Motor neuron (in vitro differentiated cells): ENCODE measurements at regions not wholly inside any gene's neighbourhood (a gene's known extent, or its start where the extent isn't known, plus 50 kb on each side); places are given as distances from the start of the nearest gene placed in this dataset.
A peak's percentile ranks its signal among the peaks of the same experiment; 100 is the strongest.
"Not testable (repeated sequence)": the region's sequence is repeated elsewhere in the genome, so short reads cannot be mapped to it uniquely, and the experiment has no call there.

Experiments used
- ATAC-seq, 8 experiments: fragments of 200-7000 bp; cut with Tn5 transposase; replicated peaks in 6 of 8; 2 replicates each; pipeline ENCODE4 v1.8.0; 2021; ENCODE audit warnings: mild to moderate bottlenecking in 8 of 8, moderate library complexity in 8 of 8
- H3K27ac ChIP-seq, 2 donors: fragments of 250-450 bp; sonication (Bioruptor Pico); 2 replicates each; pipeline ENCODE4 v1.9.0; 2021; ENCODE audit warnings: antibody characterized with exemption in 2 of 2, mild to moderate bottlenecking in 2 of 2, moderate library complexity in 1 of 2
- H3K4me1 ChIP-seq, 2 donors: fragments of 250-450 bp; sonication (Bioruptor Pico); replicated peaks in 1 of 2; 2 replicates each; pipeline ENCODE4 v1.6.1; 2021; ENCODE audit warnings: antibody characterized with exemption in 2 of 2, mild to moderate bottlenecking in 2 of 2, moderate library complexity in 1 of 2
- H3K4me3 ChIP-seq, 5 donors: fragments of 250-450 bp; sonication (Bioruptor Pico); 2 replicates each; pipeline ENCODE4 v1.9.0; 2021; ENCODE audit warnings: antibody characterized with exemption in 5 of 5, mild to moderate bottlenecking in 5 of 5, moderate library complexity in 4 of 5
- WGBS, 10 experiments: fragments of 450-650 bp; shearing (Covaris generic); methylation state at CpG; one replicate each; pipeline ENCODE4 v1.0.0; 2022; 5-methylcytosine and 5-hydroxymethylcytosine counted together
- in situ Hi-C, 9 experiments: fragments of 400-800 bp; cut with MboI; loops; one replicate each; pipeline ENCODE4 v1.15.0; 2021; ENCODE audit warnings: low sequenced_read_pairs in 9 of 9, low pct_unique_long_range_greater_than_20kb in 2 of 9; ENCODE audit not compliant: unreplicated experiment in 9 of 9

DNA sequence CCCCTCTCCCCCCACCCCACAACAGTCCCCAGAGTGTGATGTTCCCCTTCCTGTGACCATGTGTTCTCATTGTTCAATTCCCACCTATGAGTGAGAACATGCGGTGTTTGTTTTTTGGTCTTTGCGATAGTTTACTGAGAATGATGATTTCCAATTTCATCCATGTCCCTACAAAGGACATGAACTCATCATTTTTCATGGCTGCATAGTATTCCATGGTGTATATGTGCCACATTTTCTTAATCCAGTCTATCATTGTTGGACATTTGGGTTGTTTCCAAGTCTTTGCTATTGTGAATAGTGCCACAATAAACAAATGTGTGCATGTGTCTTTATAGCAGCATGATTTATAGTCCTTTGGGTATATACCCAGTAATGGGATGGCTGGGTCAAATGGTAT lies 411.0 kb upstream of the CHD1 start:
- H3K4me1 ChIP-seq, ATAC-seq, H3K4me3 ChIP-seq, in situ Hi-C loops, H3K27ac ChIP-seq: not testable (repeated sequence)
- WGBS, 10 experiments = no CpG with 5 or more reads among the region's 2 CpGs

DNA sequence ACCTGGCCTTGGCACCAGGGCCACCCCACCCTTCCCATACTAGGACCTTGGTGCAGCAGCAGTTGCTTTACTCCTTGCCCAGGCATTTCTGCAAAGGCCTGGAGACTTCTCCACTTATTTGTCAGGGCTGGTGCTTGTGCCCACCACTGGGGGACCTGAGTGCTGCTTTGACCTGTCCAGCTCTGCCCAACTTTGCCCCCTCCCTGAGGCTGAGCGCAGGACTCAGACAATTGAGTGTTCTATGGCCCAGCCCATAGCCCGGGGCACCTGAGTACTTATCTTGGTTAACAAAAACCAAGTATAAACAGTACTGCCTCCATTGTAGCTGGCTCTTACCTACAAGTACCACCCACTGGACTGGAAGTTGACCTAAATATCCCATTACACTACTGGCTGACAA lies 406.1 kb upstream of the CHD1 start:
- no peak overlapping the region for H3K4me3 ChIP-seq
- in situ Hi-C loops = no loop called here
- no peak for ATAC-seq
- 8 to 100% (median 91%) methylated on average over 1 to 2 of the region's 2 CpGs; no CpG with 5 or more reads in 7 of the 10 experiments for WGBS, 10 experiments
- H3K4me1 ChIP-seq = no peaks in the 10 kb centered on the region
- H3K27ac ChIP-seq = no peak overlapping the region

DNA sequence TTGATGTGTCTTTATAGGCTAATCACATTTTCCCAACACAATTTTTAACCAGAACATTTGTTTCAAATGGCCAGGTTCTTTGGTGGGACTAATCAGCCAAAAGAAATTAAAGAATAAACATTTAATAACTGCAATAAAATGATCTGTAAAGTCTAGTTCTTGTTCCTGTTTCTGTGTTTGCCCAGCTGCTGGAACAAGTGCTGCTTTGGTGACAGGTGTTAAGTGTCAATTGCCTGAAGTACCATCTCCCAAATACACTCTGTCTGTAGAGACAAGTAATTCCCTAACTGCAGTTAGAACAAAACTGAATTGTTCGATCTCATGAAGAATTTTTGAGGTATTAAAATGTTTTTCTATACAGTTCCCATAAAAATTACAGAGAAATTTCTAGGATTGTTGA lies 402.3 kb upstream of the CHD1 start:
- no peak overlapping the region for H3K27ac ChIP-seq
- ATAC-seq = no peak
- WGBS, 10 experiments = 0 to 100% (median 67%) methylated on average over 1 of the region's 1 CpG; no CpG with 5 or more reads in 3 of the 10 experiments
- no peak overlapping the region for H3K4me3 ChIP-seq
- in situ Hi-C loops = no loop called here
- H3K4me1 ChIP-seq = peaks cover 0 to 3% of the 10 kb centered on the region in 2 donors

DNA sequence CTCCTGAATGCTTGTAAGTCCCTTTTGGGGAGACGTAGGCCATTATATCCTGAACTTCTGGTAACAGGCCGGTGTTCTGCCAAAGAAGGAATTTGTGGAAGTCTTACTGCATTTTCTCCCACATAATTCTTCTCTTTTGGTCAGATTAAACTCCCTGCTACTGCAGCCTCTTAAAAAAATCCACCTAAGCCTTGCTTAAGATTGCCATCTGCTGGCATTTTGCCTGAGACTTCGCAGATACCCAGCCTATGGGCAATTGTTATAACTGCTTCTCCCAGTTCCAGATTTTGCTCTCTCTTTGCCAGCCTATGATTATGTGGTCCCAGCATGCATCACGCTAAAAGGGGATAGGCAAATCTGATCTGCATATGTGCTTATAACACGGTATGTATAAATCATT lies 391.6 kb upstream of the CHD1 start:
- H3K4me3 ChIP-seq = no peak overlapping the region
- WGBS, 10 experiments = 2 to 94% (median 46%) methylated on average over 1 to 5 of the region's 5 CpGs
- peaks cover 0 to 14% of the 10 kb centered on the region in 2 donors for H3K4me1 ChIP-seq
- H3K27ac ChIP-seq = no peak overlapping the region
- peak in 2 of 8 experiments; percentile 29 to 49 for ATAC-seq
- in situ Hi-C loops = no loop called here

DNA sequence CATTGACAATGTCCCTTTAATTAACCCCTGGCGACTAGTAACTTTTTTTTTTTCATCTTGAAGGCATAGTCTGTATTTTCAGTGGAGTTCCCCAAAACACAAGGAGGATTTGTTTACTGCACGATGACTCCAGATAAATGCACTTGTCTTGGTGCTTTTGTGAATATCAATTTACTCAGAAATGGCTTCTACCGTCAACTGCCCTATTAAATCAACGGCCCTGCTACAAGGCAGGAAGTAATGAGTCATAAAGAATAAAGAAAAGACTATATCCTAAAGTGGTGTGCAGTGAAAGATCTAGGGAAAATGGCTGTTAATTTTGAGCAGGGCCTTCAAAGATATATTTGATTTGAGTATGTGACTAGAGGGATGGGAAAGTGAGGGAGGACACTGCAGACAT lies 388.3 kb upstream of the CHD1 start:
- Histone ChIP-seq H3K27ac (no peak overlapping the region), H3K4me1 (peaks cover 0 to 17% of the 10 kb centered on the region in 2 donors), H3K4me3 (no peak overlapping the region)
- peak in 5 of 8 experiments; percentile 58 to 72 (median 69) for ATAC-seq
- WGBS, 10 experiments = 0 to 72% (median 43%) methylated on average over 2 to 4 of the region's 4 CpGs
- in situ Hi-C loops = no loop called here

DNA sequence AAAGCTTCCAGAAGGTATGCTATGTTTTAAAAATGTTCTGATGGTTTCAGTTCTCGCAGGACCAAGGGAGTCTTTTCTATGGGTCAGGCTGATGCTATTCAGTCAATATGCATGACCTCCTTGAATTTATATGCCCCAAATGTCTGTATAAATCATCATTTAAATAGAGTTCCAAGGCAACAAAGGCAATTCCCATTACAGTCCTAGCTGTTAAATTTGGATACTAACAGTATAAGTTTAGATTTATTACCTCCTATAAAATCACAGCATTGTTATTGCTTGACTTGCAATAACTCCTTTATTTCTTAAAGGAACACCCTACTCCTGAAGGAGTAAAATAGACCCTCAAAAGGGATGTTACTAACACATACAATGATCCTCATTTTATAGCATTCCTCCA lies 387.7 kb upstream of the CHD1 start:
- Histone ChIP-seq H3K27ac (no peak overlapping the region), H3K4me3 (no peak overlapping the region), H3K4me1 (peaks cover 0 to 23% of the 10 kb centered on the region in 2 donors)
- ATAC-seq = peak in 4 of 8 experiments; percentile 10 to 60 (median 20)
- in situ Hi-C loops = no loop called here
- WGBS, 10 experiments = 0 to 91% (median 58%) methylated on average over 1 of the region's 1 CpG; no CpG with 5 or more reads in 2 of the 10 experiments

DNA sequence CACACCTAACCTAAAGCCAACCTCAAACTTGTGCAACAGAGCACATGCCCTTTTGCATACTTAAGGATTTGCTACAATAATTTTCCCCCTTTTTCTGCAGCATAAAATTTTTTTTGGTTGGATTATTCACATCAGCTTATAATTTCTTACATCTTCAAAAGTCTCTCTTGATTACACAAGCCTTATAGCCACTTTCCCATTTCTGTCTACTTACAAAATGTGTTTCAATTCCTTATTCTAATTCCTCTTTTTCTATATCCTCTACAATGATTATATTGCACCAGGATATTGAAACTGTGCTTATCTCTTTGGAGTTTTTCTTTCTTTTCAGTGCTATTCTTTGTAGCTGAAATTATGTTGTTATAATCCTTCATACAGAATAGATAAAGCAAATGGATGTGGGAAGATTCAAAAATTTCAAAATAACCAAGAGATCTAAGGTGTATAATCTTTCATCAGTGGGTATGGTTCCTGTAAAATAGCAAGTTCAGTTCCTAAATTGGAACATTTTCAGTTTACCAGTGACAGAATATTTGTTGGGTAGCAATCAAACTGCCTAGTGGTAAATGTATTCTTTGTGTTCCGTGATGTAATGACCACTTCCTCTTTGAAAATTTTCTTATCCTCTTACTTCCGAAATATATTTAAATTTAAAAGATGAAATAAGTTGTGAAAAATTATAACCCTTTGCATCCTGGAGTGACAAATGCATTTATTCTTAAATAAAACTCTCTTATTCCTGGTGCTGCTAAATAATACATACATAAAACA lies 386.8 kb upstream of the CHD1 start:
- in situ Hi-C loops = no loop called here
- no peak for ATAC-seq
- H3K4me3 ChIP-seq = no peak overlapping the region
- no peak overlapping the region for H3K27ac ChIP-seq
- peaks cover 0 to 23% of the 10 kb centered on the region in 2 donors for H3K4me1 ChIP-seq
- 0 to 100% (median 87%) methylated on average over 1 to 2 of the region's 2 CpGs for WGBS, 10 experiments

DNA sequence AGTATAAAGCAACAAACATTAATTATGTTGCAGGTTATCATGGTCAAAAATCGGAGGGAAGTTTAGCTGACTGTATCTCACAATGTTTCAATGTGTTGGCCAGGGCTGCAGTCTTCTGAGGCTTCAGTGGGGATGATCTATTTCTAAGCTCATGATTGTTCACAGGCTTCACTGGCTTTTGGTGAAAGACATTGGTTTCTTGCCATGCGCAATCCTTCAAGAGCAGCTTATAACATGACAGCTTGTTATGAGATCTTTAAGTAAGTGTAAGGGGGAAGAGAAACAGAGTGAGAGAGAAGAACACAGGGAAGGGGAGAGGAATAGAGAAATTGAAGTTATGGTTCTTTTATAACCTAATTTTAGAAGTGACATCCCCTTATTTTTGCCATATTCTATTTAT lies 385.9 kb upstream of the CHD1 start:
- no peak overlapping the region for H3K27ac ChIP-seq
- WGBS, 10 experiments = 27 to 100% (median 66%) methylated on average over 1 to 2 of the region's 2 CpGs; no CpG with 5 or more reads in 2 of the 10 experiments
- H3K4me3 ChIP-seq = no peak overlapping the region
- in situ Hi-C loops = no loop called here
- ATAC-seq = no peak
- peaks cover 0 to 23% of the 10 kb centered on the region in 2 donors for H3K4me1 ChIP-seq

DNA sequence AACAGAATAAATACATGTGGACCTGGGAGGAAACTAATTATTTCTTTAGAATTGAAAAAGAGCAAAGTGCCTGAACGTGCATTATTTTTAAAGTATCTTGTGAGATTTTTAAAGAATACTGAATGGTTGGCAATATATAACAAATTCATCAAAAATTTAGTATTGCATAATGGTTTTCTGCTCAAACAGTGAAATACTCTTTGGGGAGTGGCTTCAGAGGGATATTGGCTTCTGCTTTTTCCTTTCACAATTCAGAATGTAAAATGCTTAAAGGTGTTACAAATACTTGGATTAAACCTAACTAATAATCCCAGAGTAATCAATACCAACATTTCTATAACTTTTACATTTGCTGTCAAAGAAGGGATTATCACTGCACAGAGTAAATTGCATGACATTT lies 379.3 kb upstream of the CHD1 start:
- ATAC-seq = no peak
- in situ Hi-C loops = no loop called here
- 0 to 80% (median 29%) methylated on average over 1 of the region's 1 CpG; no CpG with 5 or more reads in 2 of the 10 experiments for WGBS, 10 experiments
- Histone ChIP-seq H3K4me1 (peaks cover 0 to 18% of the 10 kb centered on the region in 2 donors), H3K4me3 (no peak overlapping the region), H3K27ac (no peak overlapping the region)

DNA sequence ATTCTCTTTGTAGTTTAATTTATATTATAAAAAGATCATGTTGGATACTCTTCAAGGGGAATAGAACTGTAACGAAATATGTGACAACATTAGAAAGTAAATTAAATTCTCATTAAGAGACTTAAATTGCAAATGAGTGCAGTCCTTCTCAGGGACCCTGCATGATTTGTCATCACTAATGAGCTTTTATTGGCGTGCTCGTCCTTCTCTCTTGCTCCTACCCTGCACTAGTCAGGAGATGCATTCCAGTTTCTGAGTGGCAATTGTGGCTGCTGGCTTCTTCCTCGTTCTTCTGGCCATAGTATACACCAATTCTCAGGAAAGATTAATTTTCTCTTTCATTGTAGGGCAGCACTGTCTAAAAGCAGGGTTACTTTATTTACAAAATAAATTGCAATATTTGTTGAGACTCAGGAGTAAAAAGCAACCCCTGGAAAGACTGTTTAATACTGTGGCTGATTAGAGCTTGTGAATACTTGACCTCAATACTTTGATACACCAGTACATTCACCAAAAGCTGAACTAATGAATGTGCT lies 376.3 kb upstream of the CHD1 start:
- no peak overlapping the region for H3K27ac ChIP-seq
- 0 to 83% (median 45%) methylated on average over 1 to 4 of the region's 4 CpGs for WGBS, 10 experiments
- peaks cover 0 to 9% of the 10 kb centered on the region in 2 donors for H3K4me1 ChIP-seq
- in situ Hi-C loops = no loop called here
- no peak overlapping the region for H3K4me3 ChIP-seq
- peak in 5 of 8 experiments; percentile 25 to 62 (median 49) for ATAC-seq

DNA sequence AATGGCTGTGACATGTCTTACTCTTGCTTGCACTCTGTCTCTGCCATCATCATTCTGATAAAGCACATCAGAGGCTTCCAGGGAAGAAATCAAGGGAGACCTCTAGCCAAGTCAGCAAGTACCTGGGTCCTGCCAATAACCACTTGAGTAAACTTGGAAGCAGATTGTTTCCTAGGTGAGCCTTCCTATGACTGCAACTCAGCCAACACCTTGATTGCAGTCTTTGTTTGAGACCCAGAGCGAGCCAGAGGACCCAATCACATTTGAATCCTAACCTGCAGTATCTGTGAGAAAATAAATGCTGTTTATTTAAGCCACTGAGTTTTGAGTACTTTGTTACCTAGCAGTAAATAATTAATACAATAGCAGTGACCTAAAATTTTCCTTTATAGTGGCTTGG lies 356.8 kb upstream of the CHD1 start:
- Histone ChIP-seq H3K27ac (no peak overlapping the region), H3K4me1 (no peaks in the 10 kb centered on the region), H3K4me3 (no peak overlapping the region)
- in situ Hi-C loops = no loop called here
- 0 to 100% (median 55%) methylated on average over 1 of the region's 1 CpG; no CpG with 5 or more reads in 4 of the 10 experiments for WGBS, 10 experiments
- no peak for ATAC-seq

DNA sequence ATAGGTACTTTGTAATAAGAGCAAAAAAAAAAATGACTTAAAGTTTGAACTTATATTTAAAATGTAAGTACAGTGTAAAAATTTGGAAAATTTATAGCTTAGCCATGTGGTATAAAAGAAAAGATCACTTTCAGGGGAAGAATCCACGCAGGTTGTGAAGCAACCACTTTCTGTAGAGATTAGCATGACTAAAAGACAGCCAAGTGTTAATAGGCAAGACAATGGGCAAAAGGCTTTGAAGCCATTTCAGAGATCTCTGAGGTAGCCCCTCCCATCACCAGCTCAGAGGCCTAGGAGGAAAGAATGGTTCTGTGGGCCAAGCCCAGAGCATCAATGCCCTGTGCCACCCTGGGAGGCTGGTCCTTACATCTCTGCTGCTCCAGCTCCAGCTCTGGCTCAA lies 346.3 kb upstream of the CHD1 start:
- ATAC-seq = no peak
- peaks cover 0 to 9% of the 10 kb centered on the region in 2 donors for H3K4me1 ChIP-seq
- H3K27ac ChIP-seq = no peak overlapping the region
- WGBS, 10 experiments = 0 to 80% (median 44%) methylated on average over 1 of the region's 1 CpG; no CpG with 5 or more reads in 5 of the 10 experiments
- H3K4me3 ChIP-seq = no peak overlapping the region
- in situ Hi-C loops = no loop called here

DNA sequence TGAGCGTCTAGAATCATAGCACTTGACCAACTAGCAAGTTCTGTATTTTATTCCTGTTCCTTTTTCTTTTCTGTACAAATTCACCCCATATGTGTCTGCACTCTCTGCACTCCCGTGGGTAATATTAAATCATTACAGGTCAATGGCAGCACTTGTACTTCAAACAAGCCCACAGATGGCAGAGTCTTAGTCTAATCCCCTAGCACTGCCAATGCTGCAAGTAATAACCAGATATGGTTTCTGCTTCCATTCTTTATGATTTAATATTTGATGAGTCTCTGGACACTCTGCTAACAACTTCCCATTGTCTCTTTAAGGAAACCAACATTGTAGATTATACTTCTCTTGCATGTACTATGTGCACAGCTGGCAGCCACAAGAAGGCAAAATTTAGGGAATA lies 343.8 kb upstream of the CHD1 start:
- Histone ChIP-seq H3K4me3 (no peak overlapping the region), H3K4me1 (peaks cover 0 to 9% of the 10 kb centered on the region in 2 donors), H3K27ac (no peak overlapping the region)
- in situ Hi-C loops = no loop called here
- peak in 3 of 8 experiments; percentile 27 to 37 (median 27) for ATAC-seq
- WGBS, 10 experiments = 0 to 100% (median 43%) methylated on average over 1 to 2 of the region's 2 CpGs; no CpG with 5 or more reads in 3 of the 10 experiments
